Memory B cell (primary cell): ENCODE measurements at regions not wholly inside any gene's neighbourhood (a gene's known extent, or its start where the extent isn't known, plus 50 kb on each side); places are given as distances from the start of the nearest gene placed in this dataset.
"Not testable (repeated sequence)": the region's sequence is repeated elsewhere in the genome, so short reads cannot be mapped to it uniquely, and the experiment has no call there.

Experiments used
- ATAC-seq: fragments of 150-1000 bp; cut with Tn5 transposase; 2 replicates; pipeline ENCODE4 v1.10.0; 2021; ENCODE audit warnings: low read depth, mild to moderate bottlenecking, moderate library complexity
- DNase-seq, 2 donors: peaks; one replicate each; pipeline ENCODE4 v3.0.0; 2022; ENCODE audit warnings: low spot score in 2 of 2
- H3K27ac Mint-ChIP-seq: one replicate; pipeline ENCODE4 v1.8.0; 2022; ENCODE audit warnings: mild to moderate bottlenecking, moderate library complexity, mixed read lengths
- H3K27me3 Mint-ChIP-seq: one replicate; pipeline ENCODE4 v1.8.0; 2022; ENCODE audit warnings: mixed read lengths
- H3K36me3 Mint-ChIP-seq: one replicate; pipeline ENCODE4 v1.8.0; 2022; ENCODE audit warnings: mild to moderate bottlenecking, mixed read lengths
- H3K4me1 Mint-ChIP-seq: one replicate; pipeline ENCODE4 v1.8.0; 2022; ENCODE audit warnings: mixed read lengths
- H3K4me3 Mint-ChIP-seq: one replicate; pipeline ENCODE4 v1.8.0; 2022; ENCODE audit warnings: mild to moderate bottlenecking, moderate library complexity, mixed read lengths
- H3K9me3 Mint-ChIP-seq: one replicate; pipeline ENCODE4 v1.8.0; 2022; ENCODE audit warnings: mixed read lengths

DNA sequence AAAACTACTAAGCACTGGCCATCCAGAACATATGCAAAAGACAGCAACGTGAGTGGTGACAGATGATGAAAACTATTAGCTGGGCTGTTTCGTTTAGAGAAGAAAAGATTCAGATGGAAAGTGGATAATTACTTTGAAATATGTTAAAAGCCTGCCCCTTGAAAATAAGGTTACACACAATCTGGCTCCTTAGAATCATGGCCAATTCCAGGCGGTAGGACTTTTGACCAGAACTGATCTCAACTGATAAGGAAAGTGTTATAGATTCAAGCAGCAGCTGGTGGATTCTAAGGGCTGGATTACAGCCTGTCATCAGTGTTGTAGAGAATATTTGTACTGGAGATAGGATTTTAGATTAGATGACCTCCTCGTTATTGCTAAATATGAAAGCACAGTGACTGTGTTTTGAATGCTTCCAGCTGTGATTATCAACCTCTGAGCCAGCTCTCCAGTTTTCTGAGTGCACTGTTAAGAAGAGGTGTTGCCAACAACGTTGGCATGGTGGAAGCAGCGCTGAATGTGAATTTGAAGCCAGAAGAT, 75.1 kb downstream of the KBTBD2 start:
- H3K4me1 Mint-ChIP-seq, H3K27ac Mint-ChIP-seq, H3K4me3 Mint-ChIP-seq, ATAC-seq, DNase-seq, H3K27me3 Mint-ChIP-seq, H3K9me3 Mint-ChIP-seq, H3K36me3 Mint-ChIP-seq: not testable (repeated sequence)

DNA sequence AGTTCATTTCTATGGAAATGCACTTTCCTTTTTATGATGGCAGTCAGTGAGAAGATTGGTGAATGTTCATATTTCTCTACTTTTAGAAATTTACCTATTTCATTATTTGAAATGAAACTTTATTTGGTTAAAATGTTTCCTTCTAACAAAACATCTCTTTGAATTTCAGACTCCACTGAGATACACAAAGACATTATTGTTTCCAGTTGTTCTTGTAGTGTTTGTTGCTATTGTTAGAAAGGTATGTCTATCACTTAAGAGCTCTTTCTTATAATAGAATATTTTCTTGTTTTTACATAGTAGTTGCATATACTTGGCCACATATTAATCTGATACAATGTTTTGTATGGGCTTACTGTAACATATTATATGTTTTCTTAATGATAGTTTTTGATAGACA, 76.8 kb downstream of the KBTBD2 start:
- H3K27ac Mint-ChIP-seq, H3K27me3 Mint-ChIP-seq, H3K9me3 Mint-ChIP-seq, H3K4me1 Mint-ChIP-seq, H3K4me3 Mint-ChIP-seq, H3K36me3 Mint-ChIP-seq, DNase-seq, ATAC-seq: not testable (repeated sequence)

DNA sequence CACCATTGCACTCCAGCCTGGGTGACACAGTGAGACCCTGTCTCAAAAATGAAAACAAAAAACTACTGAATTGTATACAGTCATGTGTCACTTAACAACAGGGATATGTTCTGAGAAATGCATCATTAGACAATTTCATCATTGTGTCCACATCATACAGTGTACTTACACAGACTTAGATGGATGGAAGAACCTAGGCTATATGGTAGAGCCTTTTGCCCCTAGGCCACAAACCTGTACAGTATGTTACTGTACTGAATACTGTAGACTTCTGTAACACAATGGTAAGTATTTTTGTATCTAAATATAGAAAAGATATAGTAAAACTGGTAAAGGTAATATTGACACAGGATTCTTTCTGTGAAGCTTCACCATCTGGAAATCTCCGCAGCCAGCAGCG, 81.7 kb downstream of the KBTBD2 start:
- no peak for ATAC-seq
- no peaks in the 10 kb centered on the region for H3K27me3 Mint-ChIP-seq
- H3K9me3 Mint-ChIP-seq, result no peaks in the 10 kb centered on the region

DNA sequence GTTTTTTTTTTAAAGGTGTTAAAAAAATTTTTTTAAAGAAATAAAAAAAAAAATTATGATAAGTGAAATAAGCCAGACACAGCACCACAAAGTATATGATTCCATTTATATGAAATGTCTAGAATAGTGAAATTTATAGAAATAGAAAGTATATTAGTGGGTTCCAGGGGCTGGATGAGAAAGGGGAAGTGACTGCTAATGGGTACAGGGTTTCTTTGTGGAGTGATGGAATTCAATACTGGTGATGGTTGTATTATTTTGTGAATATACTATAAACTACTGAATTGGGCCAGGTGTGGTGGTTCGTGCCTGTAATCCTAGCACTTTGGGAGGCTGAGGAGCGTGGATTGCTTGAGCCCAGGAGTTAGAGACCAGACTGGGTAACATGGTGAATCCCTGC, 82.2 kb downstream of the KBTBD2 start:
- Mint-ChIP-seq H3K36me3 (no peaks in the 10 kb centered on the region), H3K27ac (no peak overlapping the region), H3K4me3 (no peak overlapping the region), H3K9me3 (no peaks in the 10 kb centered on the region), H3K27me3 (no peaks in the 10 kb centered on the region), H3K4me1 (no peaks in the 10 kb centered on the region)
- no peak for DNase-seq
- no peak for ATAC-seq

More for the DNA sequence above, 81.7 kb downstream of the KBTBD2 start:
- Mint-ChIP-seq H3K27ac (no peak overlapping the region), H3K4me1 (no peaks in the 10 kb centered on the region), H3K36me3 (no peaks in the 10 kb centered on the region), H3K4me3 (no peak overlapping the region)
- DNase-seq, result no peak

DNA sequence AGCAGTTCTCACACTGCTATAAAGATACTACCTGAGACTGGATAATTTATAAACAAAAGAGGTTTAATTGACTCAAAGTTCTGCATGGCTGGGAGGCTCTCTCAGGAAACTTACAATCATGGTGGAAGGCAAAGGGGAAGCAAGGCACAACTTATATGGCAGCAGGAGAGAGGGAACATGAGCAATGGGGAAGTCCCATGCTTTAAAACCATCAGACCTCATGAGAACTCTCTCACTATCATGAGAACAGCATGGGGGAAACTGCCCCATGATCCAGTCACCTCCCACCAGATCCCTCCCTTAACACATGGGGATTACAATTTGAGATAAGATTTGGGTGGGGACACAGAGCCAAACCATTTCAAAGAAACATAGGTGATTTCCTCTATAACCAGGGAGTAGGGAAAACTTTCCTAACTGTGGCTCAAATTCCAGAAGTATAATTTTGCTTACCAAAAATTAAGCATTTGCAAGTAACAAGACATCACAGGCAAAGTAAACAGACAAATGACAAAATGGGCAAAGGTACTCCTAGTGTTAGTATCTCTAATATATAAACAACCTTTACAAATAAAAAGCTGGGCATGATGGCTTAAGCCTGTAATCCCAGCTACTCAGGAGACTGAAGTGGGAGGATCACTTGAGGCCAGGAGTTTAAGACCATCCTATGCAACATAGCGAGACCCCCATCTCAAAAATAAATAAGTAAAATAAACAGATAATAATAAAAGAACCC, 88.0 kb downstream of the KBTBD2 start:
- DNase-seq, result no peak
- no peak overlapping the region for H3K4me3 Mint-ChIP-seq
- peaks cover 11% of the 10 kb centered on the region for H3K9me3 Mint-ChIP-seq
- ATAC-seq, result no peak
- no peaks in the 10 kb centered on the region for H3K4me1 Mint-ChIP-seq
- H3K36me3 Mint-ChIP-seq, result peaks cover 8% of the 10 kb centered on the region
- no peak overlapping the region for H3K27ac Mint-ChIP-seq
- no peaks in the 10 kb centered on the region for H3K27me3 Mint-ChIP-seq

DNA sequence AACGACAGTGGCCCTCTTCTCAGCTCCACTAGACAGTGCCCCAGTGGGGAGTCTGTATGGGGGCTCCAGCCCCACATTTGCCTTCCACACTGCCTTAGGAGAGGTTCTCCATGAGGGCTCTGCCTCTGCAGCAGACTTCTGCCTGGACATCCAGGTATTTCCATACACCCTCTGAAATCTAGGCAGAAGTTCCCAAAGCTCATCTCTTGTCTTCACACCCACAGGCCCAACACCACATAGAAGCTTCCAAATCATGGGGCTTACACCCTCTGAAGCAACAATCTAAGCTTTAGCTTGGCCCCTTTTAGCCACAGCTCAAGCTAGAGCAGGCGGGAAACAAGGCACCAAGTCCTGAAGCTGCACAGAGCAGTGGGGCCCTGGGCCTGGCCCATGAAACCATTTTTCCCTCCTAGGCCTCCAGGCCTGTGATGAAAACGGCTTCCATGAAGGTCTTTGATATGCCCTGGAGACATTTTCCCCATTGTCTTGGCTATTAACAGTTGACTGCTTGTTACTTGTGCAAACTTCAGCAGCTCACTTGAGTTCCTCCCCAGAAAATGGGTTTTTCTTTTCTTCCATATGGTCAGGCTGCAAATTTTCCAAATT, 89.2 kb downstream of the KBTBD2 start:
- no peak for ATAC-seq
- Mint-ChIP-seq H3K4me3 (no peak overlapping the region), H3K36me3 (peaks cover 8% of the 10 kb centered on the region), H3K27me3 (peaks cover 1% of the 10 kb centered on the region), H3K9me3 (peaks cover 11% of the 10 kb centered on the region), H3K4me1 (no peaks in the 10 kb centered on the region), H3K27ac (no peak overlapping the region)
- no peak for DNase-seq

DNA sequence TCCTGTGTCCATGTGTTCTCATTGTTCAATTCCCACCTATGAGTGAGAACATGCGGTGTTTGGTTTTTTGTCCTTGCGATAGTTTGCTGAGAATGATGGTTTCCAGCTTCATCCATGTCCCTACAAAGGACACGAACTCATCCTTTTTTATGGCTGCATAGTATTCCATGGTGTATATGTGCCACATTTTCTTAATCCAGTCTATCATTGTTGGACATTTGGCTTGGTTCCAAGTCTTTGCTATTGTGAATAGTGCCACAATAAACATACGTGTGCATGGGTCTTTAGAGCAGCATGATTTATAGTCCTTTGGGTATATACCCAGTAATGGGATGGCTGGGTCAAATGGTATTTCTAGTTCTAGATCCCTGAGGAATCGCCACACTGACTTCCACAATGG, 98.5 kb downstream of the KBTBD2 start:
- H3K27ac Mint-ChIP-seq, DNase-seq, ATAC-seq, H3K4me3 Mint-ChIP-seq, H3K9me3 Mint-ChIP-seq, H3K4me1 Mint-ChIP-seq, H3K36me3 Mint-ChIP-seq, H3K27me3 Mint-ChIP-seq: not testable (repeated sequence)

DNA sequence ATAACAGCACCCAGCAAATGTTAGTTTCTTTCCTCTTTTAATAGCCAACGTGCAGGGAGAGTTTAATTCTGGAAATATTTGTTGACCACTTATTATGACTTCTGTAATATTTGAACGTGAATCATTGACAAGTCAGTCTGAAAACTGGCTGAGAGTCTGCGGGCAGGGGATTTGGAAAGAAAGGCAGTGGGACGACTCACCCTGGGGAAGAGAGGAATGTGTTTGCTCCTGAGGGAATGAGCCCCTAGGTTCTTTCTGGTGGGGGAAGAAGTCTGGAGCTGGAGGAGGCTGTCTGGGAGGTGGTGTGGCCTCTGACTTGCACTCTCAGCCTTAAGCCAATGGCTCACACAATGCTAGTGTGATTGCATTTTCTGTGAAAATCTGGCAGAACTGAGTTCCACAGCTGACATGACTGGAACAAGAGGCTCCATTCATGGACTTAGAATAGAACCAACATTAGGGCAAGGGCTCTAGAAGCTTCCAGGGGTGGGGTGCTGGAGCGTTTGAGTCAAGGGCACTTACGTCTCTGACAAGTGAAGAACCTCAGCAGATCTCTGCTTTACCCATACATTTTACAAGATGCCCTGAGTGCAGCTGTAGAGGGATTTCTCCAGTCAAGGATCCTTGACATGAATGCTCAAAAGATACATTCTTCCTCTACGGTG, 100.7 kb downstream of the KBTBD2 start:
- not testable (repeated sequence) for ATAC-seq

DNA sequence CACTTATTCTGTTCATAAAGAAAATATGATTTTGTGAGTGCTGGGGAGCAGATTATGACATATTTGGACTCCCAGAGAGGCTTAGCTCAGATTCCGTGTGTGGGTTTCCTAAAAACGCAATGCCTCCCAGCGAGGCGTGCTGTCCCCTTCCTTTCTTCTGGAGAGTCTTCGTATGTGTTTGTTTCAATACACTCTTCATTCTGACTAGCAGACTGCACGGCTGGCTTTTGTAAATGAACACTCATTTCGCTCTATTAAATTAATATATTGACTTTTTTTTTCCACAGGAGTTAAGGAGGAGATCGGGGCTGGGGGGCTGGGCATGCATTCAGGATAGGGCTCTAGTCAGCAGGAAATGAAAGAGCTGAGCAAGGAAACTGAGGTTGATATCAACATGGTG, 102.3 kb downstream of the KBTBD2 start:
- DNase-seq, H3K4me3 Mint-ChIP-seq, H3K9me3 Mint-ChIP-seq, H3K4me1 Mint-ChIP-seq, H3K27ac Mint-ChIP-seq, ATAC-seq, H3K36me3 Mint-ChIP-seq, H3K27me3 Mint-ChIP-seq: not testable (repeated sequence)

More for the DNA sequence above, 100.7 kb downstream of the KBTBD2 start:
- H3K27me3 Mint-ChIP-seq, H3K9me3 Mint-ChIP-seq, DNase-seq, H3K4me1 Mint-ChIP-seq, H3K27ac Mint-ChIP-seq, H3K36me3 Mint-ChIP-seq, H3K4me3 Mint-ChIP-seq: not testable (repeated sequence)

DNA sequence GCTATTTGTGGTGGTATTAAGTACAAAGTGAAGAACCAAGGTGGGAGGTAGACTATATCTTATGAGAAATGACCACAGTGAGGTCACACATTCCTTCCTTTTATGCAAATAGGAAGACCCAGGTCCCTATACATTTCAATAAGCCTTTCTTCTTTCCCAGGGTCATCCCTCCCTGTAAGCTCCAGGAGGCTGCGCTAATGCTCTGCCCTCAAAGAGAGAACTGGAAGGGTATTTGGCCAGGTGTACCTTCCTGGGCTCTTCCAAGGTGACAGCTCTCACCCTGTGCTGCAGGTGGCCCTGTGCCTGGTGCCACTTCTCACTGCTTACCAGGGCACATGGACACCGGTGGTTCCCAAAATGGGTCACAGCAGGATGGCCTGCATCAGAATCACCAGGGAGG, 103.4 kb downstream of the KBTBD2 start:
- not testable (repeated sequence) for ATAC-seq, H3K9me3 Mint-ChIP-seq, H3K4me3 Mint-ChIP-seq, H3K36me3 Mint-ChIP-seq, H3K27ac Mint-ChIP-seq, DNase-seq, H3K27me3 Mint-ChIP-seq, H3K4me1 Mint-ChIP-seq

DNA sequence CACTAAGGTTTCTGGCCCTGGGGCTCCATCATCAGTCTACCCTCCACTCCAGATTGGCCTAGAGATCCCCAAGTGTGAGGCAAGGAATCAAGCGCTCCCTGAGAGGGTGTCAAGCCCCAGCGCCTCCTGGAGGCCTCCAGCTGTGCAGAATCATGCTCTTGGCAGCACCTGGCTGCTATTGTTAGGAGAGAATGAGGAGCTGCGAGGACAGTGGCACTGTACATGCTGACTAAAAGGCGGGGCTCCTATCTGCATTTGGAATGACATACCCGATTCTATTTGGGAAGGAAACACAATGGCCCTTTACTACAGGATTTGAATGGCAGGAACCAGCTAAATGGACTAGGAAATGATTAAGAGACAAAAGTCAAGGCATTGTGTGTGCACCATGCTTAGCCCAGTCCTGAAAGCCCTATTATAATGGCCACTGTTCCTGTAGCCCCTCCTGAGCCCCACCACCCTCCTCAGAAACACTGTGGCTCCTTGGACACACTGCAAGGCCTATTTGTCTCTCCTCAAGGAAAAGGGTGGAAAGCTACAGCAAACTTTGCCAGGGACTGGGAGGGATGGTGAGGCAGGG, 106.1 kb downstream of the KBTBD2 start:
- not testable (repeated sequence) for H3K4me3 Mint-ChIP-seq, H3K36me3 Mint-ChIP-seq, H3K27ac Mint-ChIP-seq, DNase-seq, H3K9me3 Mint-ChIP-seq, H3K4me1 Mint-ChIP-seq, ATAC-seq, H3K27me3 Mint-ChIP-seq

DNA sequence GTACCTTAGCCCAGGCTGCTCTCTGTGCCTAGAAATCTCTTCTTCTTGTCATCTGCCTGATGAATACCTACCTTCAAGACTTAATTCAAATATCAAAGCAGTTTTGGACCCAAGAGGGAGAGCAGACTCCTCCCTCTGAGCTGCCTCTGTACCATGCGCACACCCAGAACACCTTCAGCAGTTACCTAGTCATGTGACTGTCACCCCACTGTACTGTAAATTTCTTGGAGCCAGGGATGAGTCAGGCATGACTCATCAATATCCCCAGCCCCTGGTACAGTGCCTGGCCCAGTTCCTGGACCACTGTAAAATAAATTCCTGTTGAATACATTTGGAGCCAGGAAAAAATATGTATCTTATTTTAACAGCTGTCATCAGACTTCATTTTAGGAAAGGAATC, 111.7 kb downstream of the KBTBD2 start:
- H3K4me1 Mint-ChIP-seq, DNase-seq, H3K4me3 Mint-ChIP-seq, H3K9me3 Mint-ChIP-seq, H3K36me3 Mint-ChIP-seq, H3K27ac Mint-ChIP-seq, H3K27me3 Mint-ChIP-seq, ATAC-seq: not testable (repeated sequence)

DNA sequence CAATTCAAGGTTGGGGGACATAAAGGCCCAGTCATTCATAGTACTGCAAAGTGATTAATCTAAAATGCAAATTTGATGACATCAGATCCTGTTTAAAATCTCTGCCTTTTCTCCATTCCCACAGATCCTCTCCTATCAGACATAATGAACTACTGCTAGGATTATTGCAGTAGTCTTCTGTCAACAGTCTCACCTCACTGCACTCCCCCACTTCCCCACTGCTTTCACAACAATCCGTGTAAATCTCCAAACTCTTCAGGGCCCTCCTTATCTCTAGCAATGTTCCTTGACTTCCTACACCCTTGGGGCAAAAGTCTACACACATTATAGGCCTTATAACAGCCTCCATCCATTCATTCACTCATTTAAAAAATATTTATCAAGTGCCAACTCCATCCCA, 112.4 kb downstream of the KBTBD2 start:
- no peak overlapping the region for H3K27ac Mint-ChIP-seq
- H3K27me3 Mint-ChIP-seq, result peaks cover 5% of the 10 kb centered on the region
- ATAC-seq (no peak), DNase-seq (no peak)
- peaks cover 5% of the 10 kb centered on the region for H3K36me3 Mint-ChIP-seq
- H3K4me1 Mint-ChIP-seq, result no peaks in the 10 kb centered on the region
- H3K9me3 Mint-ChIP-seq, result peaks cover 8% of the 10 kb centered on the region
- no peak overlapping the region for H3K4me3 Mint-ChIP-seq

DNA sequence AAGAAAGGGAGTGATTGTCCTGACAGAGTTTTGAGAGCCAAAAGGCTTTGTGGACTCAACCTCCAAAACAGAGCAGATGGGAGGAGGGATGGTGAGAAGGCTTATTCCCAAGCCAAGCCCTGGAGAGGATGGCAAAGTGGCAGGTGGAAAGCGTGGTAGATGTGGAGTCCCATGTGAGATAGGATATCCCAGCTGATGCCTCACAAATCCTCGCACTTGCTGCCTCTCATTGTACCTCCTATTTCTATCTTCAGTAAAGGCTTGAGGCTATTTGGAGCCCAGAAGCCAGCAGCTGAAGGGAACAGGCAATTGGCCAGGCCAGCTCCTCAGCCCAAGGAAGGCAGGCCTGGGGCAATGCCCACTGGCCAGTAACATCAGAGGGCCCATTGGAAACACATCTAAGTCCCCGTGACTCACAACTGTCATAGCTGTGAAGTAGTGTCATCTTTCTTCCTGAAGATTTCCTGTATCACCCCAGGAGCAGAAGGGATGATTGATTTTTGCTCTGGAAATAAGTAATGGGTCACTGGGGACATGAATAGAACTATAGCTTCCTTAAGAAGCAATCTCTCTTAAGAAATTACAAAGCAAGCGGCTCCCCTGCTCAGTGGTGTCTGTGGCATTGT, 114.4 kb downstream of the KBTBD2 start:
- not testable (repeated sequence) for H3K27ac Mint-ChIP-seq, H3K4me1 Mint-ChIP-seq, H3K36me3 Mint-ChIP-seq, H3K4me3 Mint-ChIP-seq, H3K27me3 Mint-ChIP-seq, ATAC-seq, DNase-seq, H3K9me3 Mint-ChIP-seq
